Inferior parietal cortex (tissue), 1 donor: ENCODE measurements at regions not wholly inside any gene's neighbourhood (a gene's known extent, or its start where the extent isn't known, plus 50 kb on each side); places are given as distances from the start of the nearest gene placed in this dataset.
"Not testable (repeated sequence)": the region's sequence is repeated elsewhere in the genome, so short reads cannot be mapped to it uniquely, and the experiment has no call there.

Source experiments
- DNase-seq: peaks from one replicate; pipeline ENCODE4 v3.0.0-alpha.2; 2016; ENCODE audit errors: extremely low spot score

GRCh38 chr12:92061061-92061460, 84.6 kb downstream of the BTG1 start:
- no peak for DNase-seq

- no peak for DNase-seq
Observed at GRCh38 chr12:92059960-92060359, 85.7 kb downstream of the BTG1 start.

DNA sequence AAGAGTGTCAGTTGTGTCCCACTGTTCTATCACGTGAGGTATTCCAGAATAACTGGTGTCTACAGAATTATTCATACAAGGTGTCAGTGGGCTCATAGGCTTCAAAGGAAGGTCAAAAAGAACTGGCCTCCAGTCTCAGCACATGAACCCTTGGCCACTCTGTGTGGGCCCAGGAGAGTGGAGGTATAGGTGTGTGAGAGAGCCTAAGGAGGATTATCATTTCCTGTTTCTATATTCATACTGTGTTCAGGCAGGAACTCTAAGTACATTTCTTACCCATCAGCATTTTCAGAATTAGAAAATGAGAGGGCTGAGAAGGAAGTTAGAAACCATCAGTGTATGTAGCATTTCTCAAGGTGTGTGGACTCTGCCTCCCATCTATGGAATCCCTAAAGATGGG, 87.0 kb downstream of the BTG1 start:
- no peak for DNase-seq

DNA sequence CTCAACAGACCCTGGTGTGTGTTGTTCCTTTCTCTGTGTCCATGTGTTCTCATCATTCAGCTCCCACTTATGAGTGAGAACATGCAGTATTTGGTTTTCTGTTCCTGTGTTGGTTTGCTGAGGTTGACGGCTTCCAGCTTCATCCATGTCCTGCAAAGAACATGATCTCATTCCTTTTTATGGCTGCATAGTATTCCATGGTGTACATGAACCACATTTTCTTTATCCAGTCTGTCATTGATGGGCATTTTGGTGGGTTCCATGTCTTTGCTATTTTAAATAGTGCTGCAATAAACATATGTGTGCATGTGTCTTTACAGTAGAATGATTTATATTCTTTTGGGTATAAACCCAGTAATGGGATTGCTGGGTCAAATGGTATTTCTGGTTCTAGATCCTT, 88.9 kb downstream of the BTG1 start:
- DNase-seq = not testable (repeated sequence)

- DNase-seq = no peak
Observed at GRCh38 chr12:92056290-92056689, 89.4 kb downstream of the BTG1 start.

DNA sequence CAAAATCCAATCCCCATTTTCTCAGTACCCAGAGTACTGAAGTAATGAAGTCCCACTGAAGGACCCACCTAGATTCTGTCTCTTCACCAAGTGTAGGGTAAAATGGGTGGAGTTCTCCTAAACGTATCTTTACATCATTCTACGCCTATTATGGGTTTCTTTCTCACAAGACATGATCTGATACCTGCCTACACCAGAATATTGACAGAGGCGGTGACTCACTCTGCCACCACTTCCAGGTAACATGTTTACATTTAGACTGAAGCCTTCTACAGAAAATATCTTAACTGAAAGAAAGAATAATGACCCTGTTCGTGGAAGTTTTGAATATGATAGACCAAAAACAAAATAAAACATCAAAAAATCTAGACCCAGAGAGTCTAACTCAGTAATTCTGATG, 89.8 kb downstream of the BTG1 start:
- no peak for DNase-seq

- no peak for DNase-seq
Observed at GRCh38 chr12:92051441-92051840, 94.2 kb downstream of the BTG1 start.

GRCh38 chr12:92049403-92049802, 96.2 kb downstream of the BTG1 start:
- no peak for DNase-seq

GRCh38 chr12:92047393-92047826, 98.2 kb downstream of the BTG1 start:
- no peak for DNase-seq

DNA sequence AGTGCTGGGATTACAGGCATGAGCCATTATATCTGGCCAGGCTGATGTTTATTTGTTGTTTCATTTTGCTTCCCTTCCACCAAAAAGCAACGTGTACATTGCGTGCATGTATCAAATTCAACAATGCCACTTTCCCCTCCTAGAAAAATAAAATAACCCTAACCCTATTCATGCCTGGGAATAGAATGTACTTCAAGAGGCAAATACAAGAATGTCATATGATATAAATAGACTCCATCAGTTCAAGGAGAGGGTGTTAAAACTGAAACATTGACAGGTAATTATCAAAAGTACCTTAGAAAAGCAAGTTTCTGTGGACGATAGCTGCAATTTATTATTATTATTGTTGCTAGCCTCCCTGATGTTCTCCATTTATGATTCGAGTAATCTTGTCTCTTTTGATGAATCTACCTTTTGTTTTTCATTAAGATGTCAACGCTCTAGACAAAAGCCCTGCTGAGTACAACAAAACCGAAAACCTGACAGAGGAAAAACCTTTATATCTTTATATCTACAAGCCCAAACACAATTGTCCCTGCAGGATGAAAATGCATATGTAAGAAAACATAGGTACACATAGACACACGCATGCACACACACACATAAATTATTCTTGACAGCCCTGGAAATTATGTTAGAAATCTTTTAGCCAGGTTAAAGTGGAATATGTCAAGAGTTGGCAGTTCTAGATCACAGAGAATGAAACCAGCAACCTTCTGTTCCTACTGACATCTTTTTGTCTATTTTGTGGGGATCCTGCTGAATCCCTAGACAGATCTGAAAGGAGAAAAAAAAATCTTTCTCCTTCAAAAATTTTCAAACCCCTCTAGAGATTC, 98.9 kb downstream of the BTG1 start:
- DNase-seq = no peak

DNA sequence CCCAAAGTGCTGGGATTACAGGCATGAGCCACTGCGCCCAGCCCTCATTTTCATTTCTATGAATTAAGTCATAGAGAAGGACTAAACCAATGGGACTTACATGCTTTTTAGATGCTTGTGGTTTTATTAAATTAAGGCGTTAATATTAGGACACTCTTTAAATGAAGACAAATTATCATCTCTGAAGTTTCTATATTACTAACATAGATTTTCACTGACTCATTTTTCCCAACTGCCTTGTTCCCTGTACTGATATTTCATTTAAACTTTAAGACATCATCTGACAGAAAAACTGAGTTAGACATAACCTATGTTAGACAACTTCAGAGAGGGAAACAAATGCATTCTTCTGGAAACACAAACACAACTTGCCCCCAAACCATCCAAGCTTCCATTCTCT, 99.8 kb downstream of the BTG1 start:
- no peak for DNase-seq

GRCh38 chr12:92044435-92044834, 101.2 kb downstream of the BTG1 start:
- DNase-seq = no peak

- no peak for DNase-seq
Observed at GRCh38 chr12:92042791-92043531, 102.7 kb downstream of the BTG1 start.

- no peak for DNase-seq
Observed at GRCh38 chr12:92041742-92042141, 103.9 kb downstream of the BTG1 start.

GRCh38 chr12:92039046-92039445, 106.6 kb downstream of the BTG1 start:
- peak; percentile 36 for DNase-seq

DNA sequence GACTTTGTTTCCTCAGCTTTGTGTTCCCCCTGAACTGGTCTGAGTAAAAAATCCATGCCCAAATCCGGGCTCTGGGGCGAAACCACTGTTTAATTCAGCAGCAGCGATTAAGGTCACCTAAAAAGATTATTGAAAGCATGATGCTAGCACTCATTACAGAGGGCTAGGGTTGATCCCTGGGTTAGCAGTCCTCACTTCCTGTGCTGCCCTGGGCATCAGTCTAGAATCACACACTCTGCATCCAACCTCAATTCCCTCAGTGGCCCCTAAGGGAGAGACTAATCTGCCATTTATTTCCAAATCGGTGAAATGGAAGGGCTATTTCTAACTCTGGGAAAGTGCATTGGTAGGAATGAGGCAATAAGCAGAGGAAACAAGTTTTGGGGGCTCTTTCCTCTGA, 107.2 kb downstream of the BTG1 start:
- DNase-seq = no peak

DNA sequence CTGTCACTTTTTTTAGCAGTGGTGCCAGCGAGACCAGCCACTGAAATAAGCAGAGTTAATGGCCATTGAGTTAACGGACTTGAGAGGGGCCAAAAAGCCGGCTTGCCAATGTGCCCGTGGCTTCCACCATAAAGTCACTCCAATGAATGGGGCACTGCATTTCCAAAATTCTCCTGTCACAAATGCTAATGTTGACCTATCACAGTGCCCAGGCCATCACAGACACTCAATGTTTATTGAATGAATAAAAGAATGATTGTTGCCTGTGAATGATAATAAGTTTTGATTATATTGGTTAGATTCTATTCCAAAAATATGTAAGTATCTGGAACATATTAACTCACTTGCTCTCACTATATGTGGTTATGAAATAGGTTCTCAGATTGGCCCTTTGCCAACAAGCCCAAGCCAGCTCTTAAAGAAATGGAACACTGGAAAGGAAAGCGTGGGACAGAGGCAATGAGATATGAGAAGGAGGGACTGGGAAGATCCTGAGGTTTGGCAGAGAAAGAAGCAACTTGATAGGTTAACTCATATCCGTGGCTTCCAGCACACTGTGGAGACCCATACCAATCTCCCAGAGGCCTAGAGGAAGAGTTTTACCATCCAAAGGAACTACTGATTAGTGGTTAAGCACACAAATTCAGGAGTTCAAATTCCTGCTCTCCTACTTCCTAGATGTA, 108.7 kb downstream of the BTG1 start:
- no peak for DNase-seq

DNA sequence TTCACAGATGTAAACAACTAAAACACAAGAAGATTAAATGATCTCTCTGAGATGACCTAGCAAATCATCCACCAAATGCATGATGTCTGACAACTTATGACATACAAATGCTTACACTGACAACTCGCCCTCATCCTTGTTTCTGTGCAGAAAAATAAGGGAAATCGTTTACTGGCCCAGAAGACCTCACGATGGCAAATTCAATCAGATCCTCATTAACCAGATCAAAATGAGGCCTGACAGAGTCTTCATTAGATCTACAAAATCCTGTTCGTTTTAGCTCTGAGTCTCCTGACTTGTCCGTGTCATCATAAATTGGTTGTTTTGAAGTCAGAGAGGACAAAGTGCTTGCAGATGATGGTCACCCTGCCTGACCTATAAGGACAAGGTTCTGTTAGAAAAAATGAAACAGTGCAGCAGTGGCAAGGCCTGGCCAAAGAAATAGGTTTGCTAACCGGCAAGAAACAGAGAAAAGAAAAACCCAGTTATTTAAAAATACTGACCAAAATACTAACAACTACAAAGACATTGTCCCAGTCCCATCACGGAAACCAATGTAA, 109.5 kb downstream of the BTG1 start:
- no peak for DNase-seq

GRCh38 chr12:92035477-92035876, 110.2 kb downstream of the BTG1 start:
- no peak for DNase-seq

DNA sequence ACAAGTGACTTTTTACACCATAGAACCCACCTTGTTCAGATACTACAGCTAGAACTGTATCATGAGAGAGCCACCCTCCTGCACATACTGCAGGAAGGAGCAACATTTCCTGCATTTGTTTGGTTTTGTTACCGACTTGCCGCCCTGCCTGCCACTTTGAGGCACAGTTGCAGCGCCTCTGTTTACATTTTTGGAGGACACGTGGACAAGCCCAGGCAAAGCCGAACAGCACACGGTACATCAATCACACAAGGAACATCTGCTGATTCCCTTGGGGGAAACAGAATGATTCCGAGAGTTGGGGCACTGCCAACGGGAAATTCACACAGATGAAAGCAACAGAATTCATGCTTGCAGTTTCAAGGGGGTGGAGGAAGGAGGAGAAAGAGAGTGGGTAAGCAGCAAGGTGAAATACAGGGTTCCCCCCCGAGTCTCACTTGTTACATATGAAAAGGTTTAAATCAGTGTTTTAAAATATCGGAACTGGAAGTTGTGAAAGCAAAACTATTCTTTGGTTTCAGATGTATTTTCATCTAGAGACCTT, 110.7 kb downstream of the BTG1 start:
- DNase-seq = peak; percentile 58

DNA sequence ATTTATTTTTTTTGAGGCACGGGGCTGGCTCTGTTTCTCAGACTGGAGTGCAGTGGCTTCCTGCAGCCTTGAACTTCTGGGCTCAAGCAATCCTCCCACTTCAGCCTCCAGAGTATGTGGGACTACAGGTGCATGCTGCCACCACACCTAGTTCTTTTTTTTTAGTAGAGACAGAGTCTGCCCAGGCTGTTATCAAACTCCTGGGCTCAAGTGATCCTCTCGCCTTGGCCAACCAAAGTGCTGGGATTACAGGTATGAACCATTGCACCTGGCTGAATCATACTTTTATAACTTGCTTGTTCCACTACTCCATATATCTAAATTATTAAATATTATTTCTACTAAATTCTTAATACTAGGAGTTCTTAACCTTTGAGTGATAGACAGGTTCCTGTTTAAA, 111.6 kb downstream of the BTG1 start:
- DNase-seq = no peak

DNA sequence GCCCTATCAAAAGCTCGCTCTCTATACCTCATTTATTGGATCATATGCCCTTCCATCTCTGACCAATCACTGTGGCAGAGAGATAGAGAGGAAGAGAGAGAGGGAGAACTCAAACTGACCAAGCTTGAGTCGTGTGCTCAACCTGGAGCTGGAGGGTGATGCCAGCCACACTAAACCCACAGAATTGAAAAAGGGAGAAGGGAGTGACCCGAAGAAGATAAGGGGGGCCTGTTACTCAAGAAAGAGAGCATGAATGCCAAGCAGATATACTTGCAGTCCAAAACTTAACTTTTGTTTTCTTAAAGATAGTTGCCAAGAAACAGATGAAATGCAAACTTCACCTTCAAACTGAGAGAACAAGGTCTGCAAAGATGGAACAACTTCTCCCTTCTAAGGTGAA, 112.7 kb downstream of the BTG1 start:
- no peak for DNase-seq
